Endothelial cell of umbilical vein (primary cell): ENCODE measurements at regions not wholly inside any gene's neighbourhood (a gene's known extent, or its start where the extent isn't known, plus 50 kb on each side); places are given as distances from the start of the nearest gene placed in this dataset.

Experiments
- BruUV-seq: library from RNA; stranded (reverse); fragments of 400-500 nt; replicated peaks from 2 replicates; lab custom pipeline; 2021; lab: Mats Ljungman, UMichigan
- CTCF ChIA-PET: fragments of 300-600, 350-600 bp; sonication (Branson Sonifier 250); formaldehyde crosslinking; loops from one replicate; lab custom pipeline; 2021; ENCODE audit warnings: antibody characterized with exemption, inconsistent platforms; lab: Charles Lee
- POLR2A ChIA-PET: fragments of 300-600, 350-600 bp; sonication (Branson Sonifier 250); formaldehyde crosslinking; loops from one replicate; lab custom pipeline; 2021; ENCODE audit warnings: antibody characterized with exemption, inconsistent platforms; lab: Charles Lee
- DNase-seq: peaks from one replicate; pipeline ENCODE4 v3.0.0-alpha.2; 2011; ENCODE audit warnings: low read depth, low spot score
- FAIRE-seq: peaks from 2 replicates; lab custom pipeline; 2011; peaks lifted over from hg19 to GRCh38; lab: Jason Lieb, UNC
- H2AFZ ChIP-seq: 2 replicates; pipeline ENCODE4 v1.6.0; 2012; ENCODE audit warnings: low read depth, low read length, control low read depth, inconsistent platforms
- H3K27ac ChIP-seq: 2 replicates; pipeline ENCODE4 v1.5.1; 2011; ENCODE audit warnings: low read depth, mild to moderate bottlenecking, control low read depth, low read length, moderate library complexity; ENCODE audit not compliant: insufficient read depth
- H3K27me3 ChIP-seq, 2 experiments: 2 replicates each; pipeline versions ENCODE4 v1.6.0 to v1.6.1; 2011; ENCODE audit warnings: low read length in 2 of 2, mixed read lengths in 1 of 2; ENCODE audit not compliant: control insufficient read depth in 2 of 2, insufficient read depth in 2 of 2
- H3K36me3 ChIP-seq, 2 experiments: 2 replicates in 1 of 2; 3 replicates in 1 of 2; pipeline ENCODE4 v1.5.1; 2011; ENCODE audit warnings: low read length in 2 of 2, mild to moderate bottlenecking in 1 of 2, moderate library complexity in 1 of 2; ENCODE audit not compliant: control insufficient read depth in 2 of 2, insufficient read depth in 2 of 2; ENCODE audit errors: extremely low read depth in 1 of 2
- H3K4me1 ChIP-seq: 3 replicates; pipeline ENCODE4 v1.5.1; 2011; ENCODE audit warnings: mild to moderate bottlenecking, low read length; ENCODE audit not compliant: control insufficient read depth, insufficient read depth; ENCODE audit errors: extremely low read depth
- H3K4me2 ChIP-seq: 2 replicates; pipeline ENCODE4 v1.6.1; 2011; ENCODE audit warnings: low read length, control low read depth, mixed read lengths; ENCODE audit not compliant: insufficient read depth
- H3K4me3 ChIP-seq, 3 experiments: fragments of 200-600 bp in 1 of 3; sonication (generic), shearing (Covaris generic) in 1 of 3; replicated peaks in 1 of 3; 2 replicates each; pipeline ENCODE4 v1.5.1; 2011 to 2016; ENCODE audit warnings: control low read depth in 3 of 3, low read length in 3 of 3, mild to moderate bottlenecking in 2 of 3, inconsistent platforms in 1 of 3, low read depth in 1 of 3, moderate library complexity in 1 of 3; ENCODE audit not compliant: insufficient read depth in 1 of 3
- H3K79me2 ChIP-seq: 2 replicates; pipeline ENCODE4 v1.6.0; 2012; ENCODE audit warnings: low read length, inconsistent platforms; ENCODE audit not compliant: control insufficient read depth, insufficient read depth
- H3K9ac ChIP-seq: replicated peaks from 2 replicates; pipeline ENCODE3; 2011; ENCODE audit warnings: low read length, control low read depth; ENCODE audit not compliant: insufficient read depth; ENCODE audit errors: extremely low read depth
- H3K9me1 ChIP-seq: replicated peaks from 3 replicates; pipeline ENCODE4 v1.6.0; 2011; ENCODE audit warnings: mild to moderate bottlenecking, low read length; ENCODE audit not compliant: control insufficient read depth, insufficient read depth; ENCODE audit errors: extremely low read depth
- H3K9me3 ChIP-seq: replicated peaks from 2 replicates; pipeline ENCODE4 v1.5.1; 2012; ENCODE audit warnings: low read length, inconsistent platforms; ENCODE audit not compliant: control insufficient read depth, insufficient read depth
- H4K20me1 ChIP-seq: replicated peaks from 2 replicates; pipeline ENCODE3; 2011; ENCODE audit warnings: mild to moderate bottlenecking, low read length; ENCODE audit not compliant: control insufficient read depth, insufficient read depth; ENCODE audit errors: extremely low read depth
- CTCF ChIP-seq, 2 donors: IDR thresholded peaks; 1 replicate in 1 of 2; 2 replicates in 1 of 2; pipeline ENCODE4 v1.5.1; 2011; ENCODE audit warnings: low read length in 2 of 2, mild to moderate bottlenecking in 2 of 2, moderate library complexity in 2 of 2, control low read depth in 1 of 2, inconsistent platforms in 1 of 2, low read depth in 1 of 2; ENCODE audit not compliant: insufficient read depth in 1 of 2; ENCODE audit errors: extremely low read depth in 1 of 2
- EZH2 ChIP-seq: IDR thresholded peaks from 2 replicates; pipeline ENCODE4 v1.6.1; 2012; ENCODE audit warnings: borderline replicate concordance, low read depth, mild to moderate bottlenecking, moderate library complexity, low read length, inconsistent platforms; ENCODE audit not compliant: severe bottlenecking
- FOS ChIP-seq: IDR thresholded peaks from 2 replicates; pipeline ENCODE4 v1.6.1; 2011; ENCODE audit warnings: mild to moderate bottlenecking, low read length, moderate library complexity, borderline replicate concordance; ENCODE audit not compliant: insufficient read depth
- JUN ChIP-seq: IDR thresholded peaks from 2 replicates; pipeline ENCODE4 v1.6.1; 2011; ENCODE audit warnings: borderline replicate concordance, low read depth; ENCODE audit not compliant: insufficient read length, insufficient read depth
- MYC ChIP-seq: IDR thresholded peaks from one replicate; pipeline ENCODE4 v1.6.1; 2011; ENCODE audit warnings: mild to moderate bottlenecking, low read depth, low read length
- POLR2A ChIP-seq: IDR thresholded peaks from 2 replicates; pipeline ENCODE4 v1.6.1; 2012; ENCODE audit warnings: low read depth, mild to moderate bottlenecking, control low read depth, low read length
- POLR2AphosphoS5 ChIP-seq: IDR thresholded peaks from 2 replicates; pipeline ENCODE4 v1.6.1; 2012; ENCODE audit warnings: low read depth, mild to moderate bottlenecking, control low read depth, low read length, moderate library complexity; ENCODE audit not compliant: insufficient read depth
- dilution Hi-C: fragments of 300-500 bp; cut with MboI; formaldehyde crosslinking; loops from one replicate; pipeline ENCODE4 v1.15.0; 2019; ENCODE audit warnings: low sequenced_read_pairs; ENCODE audit not compliant: extremely low pct_ligation_motif_present
- intact Hi-C: fragments of 100-400 bp; cut with micrococcal nuclease; formaldehyde crosslinking; loops from one replicate; pipeline ENCODE4 v1.10.0; 2022
- TF ChIP-seq, protein P1 (sequence below): IDR thresholded peaks from 2 replicates; pipeline ENCODE4 v1.6.1; 2011; ENCODE audit not compliant: insufficient read depth, insufficient read length

DNA sequence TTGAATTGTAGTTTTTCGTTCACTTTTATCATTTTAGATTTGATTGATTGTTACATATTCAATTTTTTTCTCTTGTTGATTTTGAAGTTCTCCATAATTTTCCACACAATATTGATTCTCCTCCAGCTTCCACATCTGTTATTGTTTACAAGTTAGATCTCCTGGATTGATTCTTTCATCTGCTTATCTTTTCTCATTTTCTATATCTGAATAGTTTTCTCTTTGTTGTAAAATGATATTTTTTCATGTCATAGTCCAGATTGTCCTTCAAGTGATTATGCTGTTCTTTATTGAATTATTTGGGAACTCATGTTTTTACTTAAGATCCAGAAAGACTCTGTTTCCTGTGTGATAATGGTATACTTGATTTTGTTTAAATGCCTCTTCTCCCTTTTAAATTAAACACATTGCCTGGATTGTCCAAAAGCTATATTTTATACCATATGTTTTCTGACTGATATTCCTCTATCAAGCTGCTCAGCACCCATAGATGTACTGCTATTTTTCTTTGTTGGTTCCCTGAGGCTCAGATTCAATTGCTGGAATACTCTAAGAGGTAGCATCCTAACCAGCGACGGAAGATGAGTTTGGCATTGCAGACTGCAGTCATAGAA, 206.6 kb upstream of the PRR16 start:
- no peak for DNase-seq
- H3K4me2 ChIP-seq, result no peak overlapping the region
- no peaks in the 10 kb centered on the region for H3K4me1 ChIP-seq
- no peaks in the 10 kb centered on the region for H3K79me2 ChIP-seq
- no peaks in the 10 kb centered on the region for H3K36me3 ChIP-seq
- BruUV-seq, result no TSS peak
- ChIA-PET CTCF (no interaction called here), POLR2A (no interaction called here)
- H2AFZ ChIP-seq, result no peak overlapping the region
- no peaks in the 10 kb centered on the region for H3K27me3 ChIP-seq
- no peak overlapping the region for H3K9ac ChIP-seq
- TF ChIP-seq JUN, result no peak
- TF ChIP-seq EZH2, result no peak
- TF ChIP-seq POLR2A, result no peak
- TF ChIP-seq, protein P1, sequence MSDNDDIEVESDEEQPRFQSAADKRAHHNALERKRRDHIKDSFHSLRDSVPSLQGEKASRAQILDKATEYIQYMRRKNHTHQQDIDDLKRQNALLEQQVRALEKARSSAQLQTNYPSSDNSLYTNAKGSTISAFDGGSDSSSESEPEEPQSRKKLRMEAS, result no peak
- no peak for TF ChIP-seq MYC
- TF ChIP-seq CTCF (IDR thresholded peaks at IDR 0.05; ENCODE audit: extremely low read depth in 1 of 2, insufficient read depth in 1 of 2, low read depth in 1 of 2, low read length in 2 of 2), result no peak
- TF ChIP-seq FOS, result no peak
- no peak for TF ChIP-seq POLR2AphosphoS5
- no peak overlapping the region for H3K27ac ChIP-seq
- no peaks in the 10 kb centered on the region for H3K9me3 ChIP-seq
- no peak overlapping the region for H3K4me3 ChIP-seq
- FAIRE-seq, result no peak
- H3K9me1 ChIP-seq, result no peaks in the 10 kb centered on the region
- intact Hi-C loops, result no loop called here
- no peaks in the 10 kb centered on the region for H4K20me1 ChIP-seq
- dilution Hi-C loops, result no loop called here
